HG03354 (cell line): ENCODE measurements at regions not wholly inside any gene's neighbourhood (a gene's known extent, or its start where the extent isn't known, plus 50 kb on each side); places are given as distances from the start of the nearest gene placed in this dataset.

Experiments
- ATAC-seq: cut with Tn5 transposase; IDR thresholded peaks from one replicate; pipeline ENCODE4 v1.9.1; 2021; ENCODE audit warnings: mild to moderate bottlenecking; ENCODE audit not compliant: unreplicated experiment, poor library complexity, severe bottlenecking

GRCh38 chr1:55697997-55698535 is 482.9 kb upstream of the USP24 start:
- ATAC-seq, result no peak

GRCh38 chr1:55696891-55697290 is 481.7 kb upstream of the USP24 start:
- ATAC-seq, result no peak

DNA sequence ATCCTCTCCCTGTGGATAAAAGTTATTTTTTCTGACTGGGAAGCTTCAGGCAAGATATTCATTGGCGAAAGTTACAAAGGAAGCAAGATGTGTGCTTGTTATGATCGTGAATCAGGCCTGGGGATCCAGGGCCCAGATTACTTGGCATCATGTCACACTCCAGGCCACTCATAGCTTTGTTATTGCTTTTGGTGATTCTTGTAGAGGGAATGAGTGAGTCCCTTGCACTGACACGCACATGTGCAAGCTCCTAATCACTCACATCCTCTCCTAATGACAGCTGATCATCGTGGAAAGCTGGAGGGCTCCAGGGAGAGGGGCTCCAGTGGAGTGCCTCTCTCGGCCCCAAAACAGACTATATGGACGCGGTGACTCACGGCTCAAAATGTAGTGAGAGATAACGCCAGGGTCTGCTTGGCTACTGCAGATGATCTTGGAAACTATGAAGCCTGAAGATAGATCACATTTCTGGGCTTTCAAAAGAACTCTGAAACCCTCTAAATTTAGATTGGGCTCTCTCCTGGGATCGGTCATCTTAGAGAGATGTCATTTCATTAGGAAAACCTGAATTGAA is 481.1 kb upstream of the USP24 start:
- ATAC-seq, result no peak

DNA sequence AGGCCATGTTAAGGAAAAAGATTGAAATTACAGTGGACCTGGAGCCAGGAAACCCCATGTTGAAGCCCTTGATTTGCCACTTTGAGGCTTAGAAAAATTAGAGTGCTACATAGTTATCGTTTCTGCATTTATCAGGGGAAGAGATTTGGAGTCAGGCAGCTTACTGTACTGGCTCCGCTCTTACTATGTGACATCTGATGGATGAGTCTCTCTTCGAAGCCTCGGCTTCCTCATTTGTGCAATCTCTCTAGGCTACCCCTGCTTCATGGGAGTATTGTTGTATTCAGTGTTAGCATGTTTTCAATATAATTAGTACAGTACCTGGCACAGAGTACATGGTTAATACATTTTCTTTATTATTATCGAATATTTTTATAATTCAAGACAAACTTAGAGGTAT is 480.4 kb upstream of the USP24 start:
- ATAC-seq, result no peak

- ATAC-seq, result no peak
Measured at GRCh38 chr1:55695151-55695550, 480.0 kb upstream of the USP24 start.

DNA sequence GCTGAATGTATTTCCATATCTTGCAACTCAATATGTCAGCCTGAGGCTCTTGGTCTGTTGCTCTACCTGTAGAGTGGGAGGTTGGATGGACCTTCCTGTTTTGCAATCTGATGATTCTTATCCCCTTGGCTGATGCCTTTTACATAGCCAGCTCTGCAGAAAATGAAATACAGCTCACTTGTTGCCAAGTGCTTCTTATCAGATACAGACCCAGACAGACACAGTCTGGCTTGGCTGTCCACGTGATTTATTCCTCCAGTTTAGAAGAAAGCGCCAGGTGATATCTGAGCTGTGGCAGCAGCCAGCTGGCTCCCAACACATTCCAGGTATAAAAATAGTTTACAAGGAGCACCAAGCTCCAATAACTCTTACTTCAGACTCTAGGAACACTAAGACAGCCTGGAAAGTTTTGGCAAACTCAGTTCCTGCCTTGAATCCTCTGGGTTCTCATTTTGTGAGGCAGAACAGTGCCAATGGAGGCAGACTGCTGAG is 479.2 kb upstream of the USP24 start:
- no peak for ATAC-seq

DNA sequence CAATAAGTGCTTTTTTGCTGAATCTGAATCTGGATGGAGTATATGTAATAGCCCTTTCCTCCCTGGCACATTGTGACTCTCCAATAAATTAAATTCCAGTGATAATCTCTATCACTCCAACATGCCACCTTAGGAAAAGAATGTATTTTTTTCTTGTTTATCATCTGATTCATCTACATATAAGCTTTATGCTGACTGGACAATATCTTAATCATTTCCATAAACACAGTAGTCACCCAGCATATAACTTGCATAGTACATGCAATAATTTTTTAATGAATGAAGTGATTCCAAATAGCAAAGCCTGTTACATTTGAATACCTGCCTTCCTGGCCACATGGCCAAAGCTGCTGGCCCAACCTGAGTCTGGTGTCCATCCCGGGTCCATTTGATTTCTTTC is 477.6 kb upstream of the USP24 start:
- ATAC-seq, result no peak

DNA sequence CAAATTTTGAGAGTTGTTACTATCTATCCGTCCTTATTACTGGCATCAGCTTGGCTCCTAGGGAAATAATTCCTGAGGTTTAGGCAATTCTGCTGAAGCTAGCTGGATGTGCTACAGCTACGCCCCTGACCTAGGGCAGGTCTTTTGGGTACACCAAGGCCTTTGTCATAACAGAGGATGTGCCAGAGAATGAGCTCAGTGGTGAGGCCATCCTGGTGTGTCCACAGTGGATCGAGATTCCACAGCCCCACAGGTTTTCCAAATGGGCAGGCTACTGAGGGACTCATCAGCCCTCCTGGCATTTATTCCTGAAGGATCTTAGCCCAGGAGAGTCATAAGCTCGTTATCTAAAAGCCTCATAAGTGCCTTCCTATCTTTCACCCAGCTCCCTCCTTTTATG is 475.2 kb upstream of the USP24 start:
- no peak for ATAC-seq

GRCh38 chr1:55689800-55690199 is 474.6 kb upstream of the USP24 start:
- ATAC-seq, result no peak

GRCh38 chr1:55685560-55685959 is 470.4 kb upstream of the USP24 start:
- ATAC-seq, result no peak

GRCh38 chr1:55684131-55684650 is 469.0 kb upstream of the USP24 start:
- ATAC-seq, result no peak

GRCh38 chr1:55682198-55682597 is 467.0 kb upstream of the USP24 start:
- no peak for ATAC-seq

GRCh38 chr1:55679971-55680370 is 464.8 kb upstream of the USP24 start:
- no peak for ATAC-seq

GRCh38 chr1:55673416-55673815 is 458.3 kb upstream of the USP24 start:
- no peak for ATAC-seq

DNA sequence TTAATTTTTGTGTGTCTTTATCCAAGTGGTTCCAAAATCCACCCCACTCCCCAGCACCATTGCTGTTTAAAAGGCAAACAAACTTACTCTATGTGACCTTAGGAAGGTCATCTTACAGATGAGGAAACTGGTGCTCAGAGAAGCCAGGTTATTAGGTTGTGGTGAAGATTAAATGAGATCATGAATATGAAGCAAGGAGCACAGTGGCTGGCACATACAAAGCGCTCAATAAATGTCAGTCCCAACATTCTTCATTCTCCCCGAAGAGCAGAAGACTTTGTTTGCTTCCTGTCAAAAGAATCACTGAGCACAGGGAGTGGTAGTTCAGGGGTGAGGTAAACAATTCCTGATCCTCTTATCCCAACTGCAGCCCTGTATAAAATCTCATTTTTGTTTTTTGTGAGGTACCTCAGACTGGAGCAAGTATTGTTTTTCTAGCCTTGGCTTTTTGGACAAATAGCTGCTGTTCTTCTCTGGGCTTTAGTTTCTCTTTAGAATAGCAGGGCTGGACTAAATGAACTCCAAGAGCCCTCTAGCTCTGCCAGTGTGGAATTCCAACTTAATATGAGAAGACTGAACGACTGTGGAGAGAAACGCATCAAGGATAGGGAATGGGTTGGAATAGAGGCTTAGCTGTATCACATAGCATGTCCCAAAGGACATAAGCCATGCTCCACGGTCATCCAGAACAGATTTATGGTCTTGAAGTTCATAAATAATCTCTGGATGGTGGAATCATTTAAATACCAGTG is 455.3 kb upstream of the USP24 start:
- ATAC-seq, result no peak

DNA sequence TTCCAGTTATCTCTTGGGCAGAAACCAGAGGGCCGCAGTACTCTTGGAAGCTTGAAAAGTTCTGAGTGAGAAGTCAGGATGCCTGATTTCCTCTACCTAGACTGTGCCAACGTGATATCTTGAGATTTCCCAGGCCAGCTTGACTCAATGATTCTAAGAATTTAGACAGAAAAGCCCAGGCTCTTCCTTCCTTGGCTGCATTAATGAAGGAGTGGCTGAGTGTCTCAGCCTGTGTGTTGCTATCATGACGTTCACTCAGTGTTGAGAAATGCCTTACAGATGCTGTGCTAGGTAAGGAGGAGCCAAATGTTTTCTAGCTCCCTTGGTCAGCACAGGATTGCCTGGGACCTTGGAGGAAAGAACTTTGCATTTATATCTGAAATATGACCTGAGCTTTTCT is 454.1 kb upstream of the USP24 start:
- ATAC-seq, result no peak

GRCh38 chr1:55662875-55663274 is 447.7 kb upstream of the USP24 start:
- no peak for ATAC-seq

GRCh38 chr1:55658917-55659316 is 443.8 kb upstream of the USP24 start:
- ATAC-seq, result no peak

GRCh38 chr1:55654750-55655149 is 439.6 kb upstream of the USP24 start:
- no peak for ATAC-seq

- ATAC-seq, result no peak
Measured at GRCh38 chr1:55654171-55654570, 439.0 kb upstream of the USP24 start.

- no peak for ATAC-seq
Measured at GRCh38 chr1:55650444-55650843, 435.3 kb upstream of the USP24 start.
